ENCODE measurements at regions not wholly inside any gene's neighbourhood (a gene's known extent, or its start where the extent isn't known, plus 50 kb on each side); places are given as distances from the start of the nearest gene placed in this dataset.

DNA sequence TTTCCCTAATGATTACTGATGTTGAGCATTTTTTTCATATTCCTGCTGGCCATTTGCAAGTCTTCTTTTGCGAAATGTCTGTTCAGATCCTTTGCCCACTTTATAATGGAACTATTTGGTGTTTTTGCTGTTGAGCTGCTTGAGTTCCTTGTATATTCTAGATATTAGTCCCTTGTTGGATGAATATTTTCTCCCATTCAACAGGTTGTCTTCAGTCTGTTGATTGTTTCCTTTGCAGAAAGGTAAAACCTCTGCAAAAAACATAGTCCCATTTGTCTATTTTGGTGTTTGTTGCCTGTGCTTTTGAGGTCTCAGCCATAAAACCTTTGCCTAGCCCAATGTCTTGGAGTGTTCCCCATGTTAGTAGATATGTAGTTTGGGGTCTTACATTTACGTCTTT lies 78.0 kb upstream of the GUCA2B start:
- Histone ChIP-seq H3K4me3 (no peak overlapping the region), H3K27ac (no peak overlapping the region), H3K9me3 (no peaks in the 10 kb centered on the region), H3K4me1 (no peaks in the 10 kb centered on the region), H3K36me3 (no peaks in the 10 kb centered on the region), H3K27me3 (peaks cover 4% of the 10 kb centered on the region)
- no peak for DNase-seq (ENCODE audit: low spot score in 2 of 2)
- 76% methylated on average over 2 of the region's 2 CpGs for WGBS
- TF ChIP-seq POLR2AphosphoS5 (IDR thresholded peaks at IDR 0.05) (no peak), POLR2A (IDR thresholded peaks at IDR 0.05) (no peak), EP300 (IDR thresholded peaks at IDR 0.05) (no peak)
- TF ChIP-seq, protein P1, sequence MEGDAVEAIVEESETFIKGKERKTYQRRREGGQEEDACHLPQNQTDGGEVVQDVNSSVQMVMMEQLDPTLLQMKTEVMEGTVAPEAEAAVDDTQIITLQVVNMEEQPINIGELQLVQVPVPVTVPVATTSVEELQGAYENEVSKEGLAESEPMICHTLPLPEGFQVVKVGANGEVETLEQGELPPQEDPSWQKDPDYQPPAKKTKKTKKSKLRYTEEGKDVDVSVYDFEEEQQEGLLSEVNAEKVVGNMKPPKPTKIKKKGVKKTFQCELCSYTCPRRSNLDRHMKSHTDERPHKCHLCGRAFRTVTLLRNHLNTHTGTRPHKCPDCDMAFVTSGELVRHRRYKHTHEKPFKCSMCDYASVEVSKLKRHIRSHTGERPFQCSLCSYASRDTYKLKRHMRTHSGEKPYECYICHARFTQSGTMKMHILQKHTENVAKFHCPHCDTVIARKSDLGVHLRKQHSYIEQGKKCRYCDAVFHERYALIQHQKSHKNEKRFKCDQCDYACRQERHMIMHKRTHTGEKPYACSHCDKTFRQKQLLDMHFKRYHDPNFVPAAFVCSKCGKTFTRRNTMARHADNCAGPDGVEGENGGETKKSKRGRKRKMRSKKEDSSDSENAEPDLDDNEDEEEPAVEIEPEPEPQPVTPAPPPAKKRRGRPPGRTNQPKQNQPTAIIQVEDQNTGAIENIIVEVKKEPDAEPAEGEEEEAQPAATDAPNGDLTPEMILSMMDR (IDR thresholded peaks at IDR 0.05): no peak

DNA sequence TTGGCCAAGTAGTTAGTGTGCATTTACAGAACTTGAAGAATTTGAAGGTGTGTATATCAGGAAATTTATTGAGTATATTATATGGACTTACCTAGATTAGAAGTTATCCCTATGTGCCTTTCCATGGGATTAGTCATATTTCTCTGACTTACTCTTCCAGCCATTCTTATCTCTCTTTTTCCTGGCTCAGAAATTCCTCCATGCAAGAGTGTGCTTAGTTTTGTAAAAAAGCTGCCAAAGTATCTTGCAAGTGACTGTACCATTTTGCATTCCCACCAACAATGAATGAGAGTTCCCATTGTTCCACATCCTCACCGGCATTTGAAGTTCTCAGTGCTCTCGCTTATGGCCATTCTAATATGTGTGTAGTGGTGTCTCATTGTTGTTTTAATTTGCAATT lies 82.2 kb upstream of the GUCA2B start:
- Histone ChIP-seq H3K4me3 (no peak overlapping the region), H3K9me3 (no peaks in the 10 kb centered on the region), H3K27me3 (peaks cover 2% of the 10 kb centered on the region), H3K27ac (no peak overlapping the region), H3K36me3 (no peaks in the 10 kb centered on the region), H3K4me1 (no peaks in the 10 kb centered on the region)
- WGBS: 89% methylated on average over 2 of the region's 2 CpGs
- TF ChIP-seq, protein P1 (IDR thresholded peaks at IDR 0.05): no peak
- TF ChIP-seq POLR2AphosphoS5 (IDR thresholded peaks at IDR 0.05) (no peak), POLR2A (IDR thresholded peaks at IDR 0.05) (no peak), EP300 (IDR thresholded peaks at IDR 0.05) (no peak)
- DNase-seq (ENCODE audit: low spot score in 2 of 2): no peak

DNA sequence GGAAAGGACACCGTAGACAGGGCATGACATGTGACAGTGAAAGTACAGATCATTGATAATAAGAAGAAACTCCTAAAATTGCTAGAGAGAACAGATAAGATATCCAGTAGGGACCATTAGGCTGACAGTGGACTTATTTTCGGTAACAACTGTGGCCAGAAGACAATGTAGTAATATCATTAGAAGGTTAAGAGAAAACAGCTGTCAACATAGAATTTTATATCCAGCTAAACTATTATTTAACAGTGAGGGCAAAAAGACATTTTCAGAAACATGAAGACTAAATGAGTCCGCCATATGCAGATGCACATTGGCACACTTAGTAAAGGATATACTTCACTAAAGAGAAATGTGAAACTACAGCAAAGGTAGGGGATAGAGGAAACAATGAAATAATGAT lies 95.4 kb upstream of the GUCA2B start:
- Histone ChIP-seq H3K4me3 (no peak overlapping the region), H3K27me3 (no peaks in the 10 kb centered on the region), H3K36me3 (no peaks in the 10 kb centered on the region), H3K27ac (no peak overlapping the region), H3K4me1 (no peaks in the 10 kb centered on the region), H3K9me3 (no peaks in the 10 kb centered on the region)
- DNase-seq (ENCODE audit: low spot score in 2 of 2): no peak
- 97% methylated on average over 3 of the region's 3 CpGs for WGBS
- TF ChIP-seq, protein P1 (IDR thresholded peaks at IDR 0.05): no peak
- TF ChIP-seq POLR2AphosphoS5 (IDR thresholded peaks at IDR 0.05): no peak
- no peak for TF ChIP-seq EP300 (IDR thresholded peaks at IDR 0.05)
- no peak for TF ChIP-seq POLR2A (IDR thresholded peaks at IDR 0.05)

DNA sequence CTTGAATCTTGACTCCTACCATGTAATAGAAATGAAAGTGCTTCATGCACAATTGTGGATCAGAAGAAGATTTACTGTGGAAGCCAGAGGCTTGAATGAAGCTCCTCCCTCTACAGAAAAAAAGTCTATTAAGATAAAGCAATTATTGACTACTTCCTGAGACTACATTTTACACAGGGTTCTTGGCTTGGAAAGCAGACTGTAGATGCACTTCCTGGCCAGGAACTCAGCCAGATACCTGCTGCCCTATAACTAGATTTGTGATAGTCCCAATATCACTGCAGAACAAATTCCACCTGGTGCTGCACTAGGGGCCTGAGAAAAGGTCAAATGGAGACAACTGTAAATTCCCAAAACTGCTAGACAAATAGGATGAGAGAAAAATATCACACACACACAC lies 96.8 kb upstream of the GUCA2B start:
- Histone ChIP-seq H3K4me3 (no peak overlapping the region), H3K27ac (no peak overlapping the region), H3K9me3 (no peaks in the 10 kb centered on the region), H3K27me3 (no peaks in the 10 kb centered on the region), H3K4me1 (no peaks in the 10 kb centered on the region), H3K36me3 (no peaks in the 10 kb centered on the region)
- DNase-seq (ENCODE audit: low spot score in 2 of 2): no peak
- TF ChIP-seq POLR2AphosphoS5 (IDR thresholded peaks at IDR 0.05): no peak
- no peak for TF ChIP-seq EP300 (IDR thresholded peaks at IDR 0.05)
- no peak for TF ChIP-seq POLR2A (IDR thresholded peaks at IDR 0.05)
- TF ChIP-seq, protein P1 (IDR thresholded peaks at IDR 0.05): no peak

DNA sequence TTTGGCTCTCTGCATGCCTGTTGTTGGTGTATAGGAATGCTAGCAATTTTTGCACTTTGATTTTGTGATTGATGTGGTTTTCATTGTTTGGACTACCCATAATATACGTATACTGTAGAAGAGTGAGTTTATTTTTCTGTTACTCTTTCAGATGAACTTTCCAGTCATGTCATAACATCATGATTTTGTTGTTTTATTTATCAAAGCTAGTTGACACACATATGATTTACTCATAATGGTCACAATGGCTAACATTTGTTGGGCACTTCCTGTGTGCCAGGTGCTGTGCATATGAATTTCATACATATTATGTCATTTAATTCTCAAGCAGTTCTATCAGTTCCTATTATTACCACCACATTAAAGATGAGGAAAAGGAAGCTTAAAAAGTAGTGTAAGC lies 98.1 kb upstream of the GUCA2B start:
- Histone ChIP-seq H3K27me3 (peaks cover 1% of the 10 kb centered on the region), H3K4me3 (no peak overlapping the region), H3K27ac (no peak overlapping the region), H3K36me3 (no peaks in the 10 kb centered on the region), H3K4me1 (no peaks in the 10 kb centered on the region), H3K9me3 (no peaks in the 10 kb centered on the region)
- TF ChIP-seq POLR2A (IDR thresholded peaks at IDR 0.05) (no peak), POLR2AphosphoS5 (IDR thresholded peaks at IDR 0.05) (no peak), EP300 (IDR thresholded peaks at IDR 0.05) (no peak)
- TF ChIP-seq, protein P1 (IDR thresholded peaks at IDR 0.05): no peak
- DNase-seq (ENCODE audit: low spot score in 2 of 2): no peak
- WGBS: 31% methylated on average over 1 of the region's 1 CpG
